Naive thymus-derived CD4-positive, alpha-beta T cell (primary cell): ENCODE measurements at regions not wholly inside any gene's neighbourhood (a gene's known extent, or its start where the extent isn't known, plus 50 kb on each side); places are given as distances from the start of the nearest gene placed in this dataset.
"Not testable (repeated sequence)": the region's sequence is repeated elsewhere in the genome, so short reads cannot be mapped to it uniquely, and the experiment has no call there.

Experiments
- ATAC-seq: fragments of 150-1000 bp; cut with Tn5 transposase; 2 replicates; pipeline ENCODE4 v1.10.0; 2021; ENCODE audit warnings: mild to moderate bottlenecking, moderate library complexity
- CTCF ChIA-PET: fragments of 350-600 bp; sonication (Branson Sonifier 250); formaldehyde crosslinking; loops from one replicate; lab custom pipeline; 2021; ENCODE audit warnings: antibody characterized with exemption; lab: Charles Lee
- POLR2A ChIA-PET: fragments of 350-600 bp; sonication (Branson Sonifier 250); formaldehyde crosslinking; loops from one replicate; lab custom pipeline; 2021; ENCODE audit warnings: antibody characterized with exemption, inconsistent platforms; lab: Charles Lee
- DNase-seq, 9 donors: peaks; one replicate each; pipeline versions ENCODE4 v3.0.0 to v3.0.0-alpha.2; 2020 to 2022; ENCODE audit warnings: mixed read lengths in 1 of 9
- H3K27ac ChIP-seq: one replicate; pipeline ENCODE4 v1.7.0; 2013; ENCODE audit warnings: mild to moderate bottlenecking, low read depth, low read length, moderate library complexity
- H3K27me3 ChIP-seq, 2 donors: one replicate each; pipeline ENCODE4 v1.7.0; 2013; ENCODE audit warnings: low read length in 2 of 2, mild to moderate bottlenecking in 2 of 2, moderate library complexity in 2 of 2; ENCODE audit not compliant: control insufficient read depth in 2 of 2, insufficient read depth in 2 of 2
- H3K36me3 ChIP-seq, 3 experiments: 1 replicate in 2 of 3; 2 replicates in 1 of 3; pipeline ENCODE4 v1.7.0; 2013; ENCODE audit warnings: low read length in 3 of 3, mild to moderate bottlenecking in 3 of 3, moderate library complexity in 1 of 3; ENCODE audit not compliant: insufficient read depth in 3 of 3, control insufficient read depth in 2 of 3
- H3K4me1 ChIP-seq, 2 donors: one replicate each; pipeline ENCODE4 v1.7.0; 2013; ENCODE audit warnings: low read length in 2 of 2, mild to moderate bottlenecking in 2 of 2, moderate library complexity in 1 of 2; ENCODE audit not compliant: control insufficient read depth in 2 of 2, insufficient read depth in 2 of 2
- H3K4me3 ChIP-seq: 2 replicates; pipeline ENCODE4 v1.7.0; 2013; ENCODE audit warnings: mild to moderate bottlenecking, low read length
- H3K9me3 ChIP-seq, 3 experiments: 1 replicate in 2 of 3; 2 replicates in 1 of 3; pipeline ENCODE4 v1.7.0; 2013; ENCODE audit warnings: low read length in 3 of 3; ENCODE audit not compliant: control insufficient read depth in 2 of 3
- H3K27ac Mint-ChIP-seq, 9 donors: one replicate each; pipeline ENCODE4 v1.8.0; 2020 to 2022; ENCODE audit warnings: mixed read lengths in 9 of 9, mild to moderate bottlenecking in 8 of 9, moderate library complexity in 5 of 9, inconsistent platforms in 2 of 9
- H3K27me3 Mint-ChIP-seq, 5 donors: one replicate each; pipeline ENCODE4 v1.8.0; 2021 to 2022; ENCODE audit warnings: mixed read lengths in 5 of 5, mild to moderate bottlenecking in 1 of 5
- H3K36me3 Mint-ChIP-seq, 5 donors: one replicate each; pipeline ENCODE4 v1.8.0; 2020 to 2022; ENCODE audit warnings: mixed read lengths in 5 of 5, mild to moderate bottlenecking in 3 of 5, inconsistent platforms in 1 of 5
- H3K4me1 Mint-ChIP-seq, 7 donors: one replicate each; pipeline ENCODE4 v1.8.0; 2020 to 2022; ENCODE audit warnings: mixed read lengths in 7 of 7, mild to moderate bottlenecking in 3 of 7, inconsistent platforms in 1 of 7
- H3K4me3 Mint-ChIP-seq, 10 donors: one replicate each; pipeline ENCODE4 v1.8.0; 2020 to 2022; ENCODE audit warnings: mild to moderate bottlenecking in 10 of 10, mixed read lengths in 10 of 10, moderate library complexity in 6 of 10, inconsistent platforms in 2 of 10
- H3K9me3 Mint-ChIP-seq, 11 donors: one replicate each; pipeline ENCODE4 v1.8.0; 2020 to 2022; ENCODE audit warnings: mixed read lengths in 11 of 11, mild to moderate bottlenecking in 4 of 11, inconsistent platforms in 1 of 11, moderate library complexity in 1 of 11
- intact Hi-C, 2 donors: fragments of 100-400 bp; cut with micrococcal nuclease; formaldehyde crosslinking; loops; one replicate each; pipeline ENCODE4 v1.15.1; 2023

DNA sequence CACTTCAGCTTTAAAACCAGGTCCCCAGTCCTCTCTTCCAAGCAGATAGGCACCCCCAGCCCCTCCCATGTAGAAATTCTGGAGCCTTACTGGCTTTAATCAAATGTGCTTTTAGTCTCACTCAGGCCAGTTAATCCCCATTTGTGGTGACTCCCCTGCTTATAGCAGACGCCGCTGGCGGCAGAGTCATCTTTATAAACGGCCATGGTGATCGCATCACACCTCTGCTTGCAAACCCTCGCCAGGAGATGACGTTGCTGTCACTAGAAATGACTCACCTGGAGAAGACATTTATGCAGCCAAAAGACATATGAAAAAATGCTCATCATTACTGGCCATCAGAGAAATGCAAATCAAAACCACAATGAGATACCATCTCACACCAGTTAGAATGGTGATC is 369.3 kb downstream of the VRK1 start:
- POLR2A ChIA-PET: no interaction called here
- intact Hi-C loops: no loop called here
- no peak overlapping the region for H3K27ac ChIP-seq
- H3K9me3 Mint-ChIP-seq: no peaks in the 10 kb centered on the region
- ATAC-seq (no peak), DNase-seq (no peak)
- CTCF ChIA-PET: no interaction called here
- no peaks in the 10 kb centered on the region for H3K9me3 ChIP-seq
- no peaks in the 10 kb centered on the region for H3K36me3 ChIP-seq
- no peaks in the 10 kb centered on the region for H3K27me3 ChIP-seq
- H3K4me1 ChIP-seq: no peaks in the 10 kb centered on the region
- H3K4me1 Mint-ChIP-seq: no peaks in the 10 kb centered on the region
- H3K36me3 Mint-ChIP-seq: no peaks in the 10 kb centered on the region
- no peaks in the 10 kb centered on the region for H3K27me3 Mint-ChIP-seq
- H3K4me3 ChIP-seq: no peak overlapping the region
- no peak overlapping the region for H3K4me3 Mint-ChIP-seq
- H3K27ac Mint-ChIP-seq: no peak overlapping the region

- CTCF ChIA-PET, H3K4me3 Mint-ChIP-seq, H3K4me1 Mint-ChIP-seq, ATAC-seq, H3K4me3 ChIP-seq, H3K27me3 ChIP-seq, POLR2A ChIA-PET, H3K27me3 Mint-ChIP-seq, DNase-seq, H3K27ac ChIP-seq, H3K36me3 Mint-ChIP-seq, H3K9me3 Mint-ChIP-seq, H3K4me1 ChIP-seq, H3K36me3 ChIP-seq, H3K27ac Mint-ChIP-seq, H3K9me3 ChIP-seq, intact Hi-C loops: not testable (repeated sequence)
Measured at GRCh38 chr14:97167577-97167976, 370.4 kb downstream of the VRK1 start.

DNA sequence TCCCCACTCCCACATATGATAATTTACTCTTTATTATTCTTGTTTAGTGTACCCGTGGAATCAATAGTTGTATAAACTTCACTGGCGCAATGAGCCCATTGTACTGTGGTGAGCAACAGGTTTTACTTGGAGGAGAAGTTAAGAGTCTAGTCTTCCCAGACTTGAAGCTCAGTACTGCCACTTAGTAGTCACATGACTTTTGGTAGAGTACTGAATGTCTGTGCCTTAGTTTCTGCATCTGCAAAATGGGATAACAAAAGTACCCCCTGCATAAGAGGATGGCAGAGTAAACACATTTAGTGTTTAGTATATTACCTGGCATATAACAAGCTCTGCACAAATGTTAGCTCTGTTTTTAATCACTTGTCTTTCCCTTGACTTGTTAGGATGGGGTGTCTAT is 375.5 kb downstream of the VRK1 start:
- Histone ChIP-seq H3K27ac (no peak overlapping the region), H3K36me3 (no peaks in the 10 kb centered on the region), H3K4me3 (no peak overlapping the region), H3K4me1 (peaks cover 0 to 3% of the 10 kb centered on the region in 2 donors), H3K9me3 (no peaks in the 10 kb centered on the region), H3K27me3 (no peaks in the 10 kb centered on the region)
- no peak for ATAC-seq
- ChIA-PET POLR2A (no interaction called here), CTCF (no interaction called here)
- H3K36me3 Mint-ChIP-seq: peaks cover 0 to 4% (median 0%) of the 10 kb centered on the region in 5 donors
- no peak for DNase-seq
- H3K4me1 Mint-ChIP-seq: peaks cover 0 to 11% (median 8%) of the 10 kb centered on the region in 7 donors
- H3K4me3 Mint-ChIP-seq: no peak overlapping the region
- H3K27ac Mint-ChIP-seq: no peak overlapping the region
- H3K9me3 Mint-ChIP-seq: peaks cover 0 to 6% (median 0%) of the 10 kb centered on the region in 11 donors
- peaks cover 0 to 2% (median 0%) of the 10 kb centered on the region in 5 donors for H3K27me3 Mint-ChIP-seq
- intact Hi-C loops: loop anchor here in 1 of 2 donors (10.0 kb wide), 1 partner anchor 962 kb away; no protein-coding TSS in a partner anchor

DNA sequence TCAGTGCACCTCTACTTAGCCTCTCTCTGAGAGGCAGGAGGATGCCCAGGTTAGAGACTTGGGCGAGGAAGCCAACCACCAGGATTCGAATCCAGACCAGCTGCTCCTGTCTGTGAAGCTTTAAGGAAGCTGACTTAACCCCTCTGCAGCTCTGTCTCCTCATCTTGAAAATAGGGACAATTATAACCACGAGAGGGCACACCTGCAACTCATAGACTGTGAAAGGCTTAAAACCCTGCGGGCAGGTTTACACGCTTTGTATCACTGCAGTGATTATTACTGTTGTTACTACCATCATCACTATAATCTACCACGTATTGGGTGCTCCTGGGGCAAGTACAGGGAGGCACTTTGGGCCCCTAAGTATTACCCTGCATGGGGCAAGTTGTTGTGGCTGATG is 379.8 kb downstream of the VRK1 start:
- peaks cover 0 to 6% (median 4%) of the 10 kb centered on the region in 5 donors for H3K36me3 Mint-ChIP-seq
- ATAC-seq (peak; percentile 67), DNase-seq (peak in 7 of 9 donors; percentile 36 to 63 (median 49))
- Histone ChIP-seq H3K36me3 (no peaks in the 10 kb centered on the region), H3K9me3 (no peaks in the 10 kb centered on the region), H3K4me1 (peaks cover 0 to 3% of the 10 kb centered on the region in 2 donors), H3K27me3 (no peaks in the 10 kb centered on the region), H3K27ac (no peak overlapping the region), H3K4me3 (no peak overlapping the region)
- peaks cover 0 to 2% (median 0%) of the 10 kb centered on the region in 5 donors for H3K27me3 Mint-ChIP-seq
- peaks cover 0 to 41% (median 32%) of the 10 kb centered on the region in 7 donors for H3K4me1 Mint-ChIP-seq
- intact Hi-C loops: loop anchor here (1.0 to 10.0 kb wide), 3 partner anchors 425 to 958 kb away; no protein-coding TSS in a partner anchor
- ChIA-PET CTCF (interaction anchor here (0.6 to 0.7 kb wide), 2 partner anchors 842 to 960 kb away, joined by 3 read pairs; no protein-coding TSS in a partner anchor), POLR2A (interaction anchor here (0.6 kb wide), 1 partner anchor 1423 kb away, joined by 3 read pairs; no protein-coding TSS in a partner anchor)
- H3K4me3 Mint-ChIP-seq: peak overlapping the region in 4 of 10 donors; percentile 28 to 51 (median 36)
- peak overlapping the region in 5 of 9 donors; percentile 32 to 78 (median 63) for H3K27ac Mint-ChIP-seq
- H3K9me3 Mint-ChIP-seq: peaks cover 0 to 19% (median 0%) of the 10 kb centered on the region in 11 donors

DNA sequence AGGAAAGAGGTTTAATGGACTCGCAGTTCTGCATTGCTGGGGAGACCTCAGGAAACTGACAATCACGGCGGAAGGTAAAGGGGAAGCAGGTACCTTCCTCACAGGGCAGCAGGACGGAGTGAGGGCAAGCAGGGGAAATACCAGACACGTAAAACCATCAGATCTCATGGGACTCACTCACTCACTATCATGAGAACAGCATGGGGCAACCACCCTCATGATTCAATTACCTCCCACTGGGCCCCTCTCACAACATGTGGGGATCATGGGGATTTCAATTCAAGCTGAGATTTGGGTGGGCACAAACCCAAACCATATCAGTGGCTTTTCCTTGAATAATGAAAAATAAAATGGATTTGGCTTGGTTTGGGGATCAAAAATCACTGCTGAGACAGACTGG is 380.5 kb downstream of the VRK1 start:
- ChIA-PET POLR2A (no interaction called here), CTCF (no interaction called here)
- Mint-ChIP-seq H3K4me1 (peaks cover 0 to 41% (median 28%) of the 10 kb centered on the region in 7 donors), H3K4me3 (peak overlapping the region in 5 of 10 donors; percentile 19 to 51 (median 34)), H3K36me3 (peaks cover 0 to 6% (median 0%) of the 10 kb centered on the region in 5 donors), H3K9me3 (peaks cover 0 to 19% (median 0%) of the 10 kb centered on the region in 11 donors), H3K27me3 (peaks cover 0 to 2% (median 0%) of the 10 kb centered on the region in 5 donors), H3K27ac (peak overlapping the region in 7 of 9 donors; percentile 32 to 78 (median 61))
- H3K9me3 ChIP-seq: no peaks in the 10 kb centered on the region
- ATAC-seq: no peak
- DNase-seq: no peak
- no peaks in the 10 kb centered on the region for H3K27me3 ChIP-seq
- intact Hi-C loops: loop anchor here (1.0 to 10.0 kb wide), 3 partner anchors 425 to 957 kb away; no protein-coding TSS in a partner anchor
- peaks cover 0 to 3% of the 10 kb centered on the region in 2 donors for H3K4me1 ChIP-seq
- H3K36me3 ChIP-seq: no peaks in the 10 kb centered on the region
- H3K27ac ChIP-seq: no peak overlapping the region
- no peak overlapping the region for H3K4me3 ChIP-seq

DNA sequence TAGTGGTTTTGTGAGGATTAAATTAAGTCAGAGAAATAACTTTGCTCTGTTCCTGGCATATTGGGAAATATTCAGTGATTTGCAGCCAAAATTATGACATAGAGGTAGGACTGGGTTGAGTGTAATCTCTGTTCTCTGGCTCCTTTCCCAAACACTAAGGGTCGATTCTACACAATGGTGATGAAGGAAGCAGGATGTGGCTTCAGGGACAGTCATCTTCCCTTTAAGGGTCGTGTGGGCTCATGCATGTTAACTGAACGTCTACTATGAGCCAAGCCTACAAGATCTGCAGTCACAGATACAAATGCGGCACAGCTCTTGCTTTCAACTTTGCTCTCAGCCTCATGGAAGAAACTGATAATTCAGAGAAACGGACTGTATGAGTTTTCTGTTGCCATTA is 381.6 kb downstream of the VRK1 start:
- Histone ChIP-seq H3K36me3 (no peaks in the 10 kb centered on the region), H3K27ac (no peak overlapping the region), H3K9me3 (no peaks in the 10 kb centered on the region), H3K4me1 (peaks cover 0 to 3% of the 10 kb centered on the region in 2 donors), H3K4me3 (no peak overlapping the region), H3K27me3 (no peaks in the 10 kb centered on the region)
- ATAC-seq (no peak), DNase-seq (no peak)
- peaks cover 0 to 41% (median 28%) of the 10 kb centered on the region in 7 donors for H3K4me1 Mint-ChIP-seq
- H3K4me3 Mint-ChIP-seq: peak overlapping the region in 1 of 10 donors; percentile 16
- peaks cover 0 to 2% (median 0%) of the 10 kb centered on the region in 5 donors for H3K27me3 Mint-ChIP-seq
- peaks cover 0 to 6% (median 0%) of the 10 kb centered on the region in 5 donors for H3K36me3 Mint-ChIP-seq
- CTCF ChIA-PET: no interaction called here
- intact Hi-C loops: loop anchor here in 1 of 2 donors (10.0 kb wide), 1 partner anchor 956 kb away; no protein-coding TSS in a partner anchor
- POLR2A ChIA-PET: no interaction called here
- H3K27ac Mint-ChIP-seq: peak overlapping the region in 2 of 9 donors; percentile 2 to 83
- H3K9me3 Mint-ChIP-seq: peaks cover 0 to 19% (median 0%) of the 10 kb centered on the region in 11 donors
